GM18508 (cell line): ENCODE measurements at regions not wholly inside any gene's neighbourhood (a gene's known extent, or its start where the extent isn't known, plus 50 kb on each side); places are given as distances from the start of the nearest gene placed in this dataset.
"Not testable (repeated sequence)": the region's sequence is repeated elsewhere in the genome, so short reads cannot be mapped to it uniquely, and the experiment has no call there.

ENCODE experiments used
- ATAC-seq: cut with Tn5 transposase; IDR thresholded peaks from one replicate; pipeline ENCODE4 v1.9.1; 2021; ENCODE audit warnings: moderate number of reproducible peaks; ENCODE audit not compliant: insufficient read depth, unreplicated experiment

- ATAC-seq = no peak
Observed at GRCh38 chr2:176978921-176979320, 233.7 kb upstream of the HNRNPA3 start.

- no peak for ATAC-seq
Observed at GRCh38 chr2:176979981-176980710, 232.4 kb upstream of the HNRNPA3 start.

GRCh38 chr2:176984987-176985386 lies 227.6 kb upstream of the HNRNPA3 start:
- no peak for ATAC-seq

- ATAC-seq = no peak
Observed at GRCh38 chr2:176985871-176986270, 226.7 kb upstream of the HNRNPA3 start.

GRCh38 chr2:176986487-176986886 lies 226.1 kb upstream of the HNRNPA3 start:
- ATAC-seq = no peak

GRCh38 chr2:176991411-176991810 lies 221.2 kb upstream of the HNRNPA3 start:
- no peak for ATAC-seq

- peak; percentile 54 for ATAC-seq
Observed at GRCh38 chr2:176997074-176997791, 215.4 kb upstream of the HNRNPA3 start.

GRCh38 chr2:176997792-176998169 lies 214.8 kb upstream of the HNRNPA3 start:
- ATAC-seq = peak; percentile 7

- ATAC-seq = peak; percentile 37
Observed at GRCh38 chr2:176999301-176999700, 213.3 kb upstream of the HNRNPA3 start.

- ATAC-seq = no peak
Observed at GRCh38 chr2:177000061-177000714, 212.4 kb upstream of the HNRNPA3 start.

- no peak for ATAC-seq
Observed at GRCh38 chr2:177000715-177001072, 211.9 kb upstream of the HNRNPA3 start.

- ATAC-seq = no peak
Observed at GRCh38 chr2:177001334-177001733, 211.3 kb upstream of the HNRNPA3 start.

- ATAC-seq = no peak
Observed at GRCh38 chr2:177002983-177003382, 209.6 kb upstream of the HNRNPA3 start.

- ATAC-seq = not testable (repeated sequence)
Observed at GRCh38 chr2:177007726-177008125, 204.9 kb upstream of the HNRNPA3 start.

- ATAC-seq = not testable (repeated sequence)
Observed at GRCh38 chr2:177008662-177009061, 203.9 kb upstream of the HNRNPA3 start.

GRCh38 chr2:177010146-177010545 lies 202.4 kb upstream of the HNRNPA3 start:
- no peak for ATAC-seq

- no peak for ATAC-seq
Observed at GRCh38 chr2:177010861-177011260, 201.7 kb upstream of the HNRNPA3 start.

GRCh38 chr2:177014946-177015345 lies 197.6 kb upstream of the HNRNPA3 start:
- ATAC-seq = no peak

GRCh38 chr2:177015356-177015923 lies 197.2 kb upstream of the HNRNPA3 start:
- no peak for ATAC-seq

- no peak for ATAC-seq
Observed at GRCh38 chr2:177020524-177021119, 192.0 kb upstream of the HNRNPA3 start.
